ENCODE measurements at regions not wholly inside any gene's neighbourhood (a gene's known extent, or its start where the extent isn't known, plus 50 kb on each side); places are given as distances from the start of the nearest gene placed in this dataset.

DNA sequence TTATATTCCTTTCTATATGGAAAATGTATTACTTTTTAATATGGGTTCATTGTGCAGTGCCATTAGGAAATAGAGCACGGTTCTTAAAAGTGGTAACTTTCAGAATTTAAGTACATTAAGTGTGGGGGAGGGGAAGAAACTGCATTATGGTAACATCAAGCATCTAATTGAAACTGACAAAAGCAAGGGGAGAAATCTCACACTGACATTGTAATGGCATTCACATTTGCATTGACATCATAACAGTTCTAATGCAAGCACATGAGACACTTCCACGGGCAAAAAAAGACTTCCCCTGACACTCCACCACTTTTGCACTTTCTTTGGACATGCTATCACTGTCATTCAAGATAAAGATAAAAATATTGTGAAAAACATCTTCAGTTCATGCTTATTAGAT, 431.3 kb upstream of the SMIM21 start:
- ATAC-seq (no peak), DNase-seq (no peak)
- Histone ChIP-seq H3K27ac (no peak overlapping the region), H3K27me3 (no peaks in the 10 kb centered on the region), H3K4me1 (no peaks in the 10 kb centered on the region), H3K36me3 (no peaks in the 10 kb centered on the region), H3K9me3 (no peaks in the 10 kb centered on the region), H3K4me3 (no peak overlapping the region)
- in situ Hi-C loops (cut with MboI; ENCODE audit: low sequenced_read_pairs in 4 of 4) (no loop called here), intact Hi-C loops (cut with DNase I; ENCODE audit: low total_unique reads) (no loop called here)
- TF ChIP-seq, protein P1, sequence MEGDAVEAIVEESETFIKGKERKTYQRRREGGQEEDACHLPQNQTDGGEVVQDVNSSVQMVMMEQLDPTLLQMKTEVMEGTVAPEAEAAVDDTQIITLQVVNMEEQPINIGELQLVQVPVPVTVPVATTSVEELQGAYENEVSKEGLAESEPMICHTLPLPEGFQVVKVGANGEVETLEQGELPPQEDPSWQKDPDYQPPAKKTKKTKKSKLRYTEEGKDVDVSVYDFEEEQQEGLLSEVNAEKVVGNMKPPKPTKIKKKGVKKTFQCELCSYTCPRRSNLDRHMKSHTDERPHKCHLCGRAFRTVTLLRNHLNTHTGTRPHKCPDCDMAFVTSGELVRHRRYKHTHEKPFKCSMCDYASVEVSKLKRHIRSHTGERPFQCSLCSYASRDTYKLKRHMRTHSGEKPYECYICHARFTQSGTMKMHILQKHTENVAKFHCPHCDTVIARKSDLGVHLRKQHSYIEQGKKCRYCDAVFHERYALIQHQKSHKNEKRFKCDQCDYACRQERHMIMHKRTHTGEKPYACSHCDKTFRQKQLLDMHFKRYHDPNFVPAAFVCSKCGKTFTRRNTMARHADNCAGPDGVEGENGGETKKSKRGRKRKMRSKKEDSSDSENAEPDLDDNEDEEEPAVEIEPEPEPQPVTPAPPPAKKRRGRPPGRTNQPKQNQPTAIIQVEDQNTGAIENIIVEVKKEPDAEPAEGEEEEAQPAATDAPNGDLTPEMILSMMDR (IDR thresholded peaks at IDR 0.05 in 4 of 5, conservative IDR thresholded peaks at IDR 0.05 in 1 of 5), result no peak
- TF ChIP-seq POLR2A (IDR thresholded peaks at IDR 0.05), result no peak

DNA sequence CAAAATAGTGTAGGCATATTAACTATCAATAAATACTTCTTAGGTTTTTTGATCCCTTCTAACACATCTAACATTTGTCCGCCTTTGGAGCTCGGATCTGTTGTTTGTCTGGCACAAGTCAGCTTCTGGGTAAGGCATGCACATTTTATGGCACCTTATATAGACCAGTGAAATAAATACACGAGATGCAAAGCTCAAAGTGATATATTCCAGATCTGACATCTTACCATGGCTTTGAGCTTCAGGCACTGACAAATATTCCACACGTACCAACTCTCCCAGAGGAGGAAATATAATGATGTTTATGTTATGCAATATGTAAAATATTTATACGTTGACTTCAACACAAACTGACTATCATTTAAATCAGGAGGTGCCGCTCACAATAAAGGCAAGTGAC, 430.1 kb upstream of the SMIM21 start:
- intact Hi-C loops (cut with DNase I; ENCODE audit: low total_unique reads) (no loop called here), in situ Hi-C loops (cut with MboI; ENCODE audit: low sequenced_read_pairs in 4 of 4) (no loop called here)
- Histone ChIP-seq H3K4me3 (no peak overlapping the region), H3K36me3 (no peaks in the 10 kb centered on the region), H3K9me3 (no peaks in the 10 kb centered on the region), H3K27ac (no peak overlapping the region), H3K4me1 (no peaks in the 10 kb centered on the region), H3K27me3 (no peaks in the 10 kb centered on the region)
- DNase-seq (no peak), ATAC-seq (no peak)
- TF ChIP-seq POLR2A (IDR thresholded peaks at IDR 0.05), result no peak
- TF ChIP-seq, protein P1 (IDR thresholded peaks at IDR 0.05 in 4 of 5, conservative IDR thresholded peaks at IDR 0.05 in 1 of 5), result no peak

DNA sequence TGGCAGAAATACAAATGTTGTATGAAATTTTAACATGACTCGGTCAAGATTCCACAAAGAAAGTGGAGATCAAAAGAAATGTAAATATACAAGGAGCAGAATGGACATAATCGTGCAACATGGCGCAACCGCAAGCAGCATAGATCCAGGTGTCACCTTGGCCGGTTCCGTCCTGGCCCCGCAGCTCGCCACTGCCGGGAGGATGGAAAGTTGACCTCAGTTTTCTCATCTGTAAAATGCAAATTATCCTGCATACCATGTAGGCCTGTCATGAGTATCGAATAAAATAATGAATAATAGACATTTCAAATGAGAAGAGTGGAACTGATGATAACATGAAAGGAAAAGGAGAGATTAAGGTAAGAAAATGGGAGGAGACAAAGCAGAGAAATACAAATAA, 427.3 kb upstream of the SMIM21 start:
- ATAC-seq (no peak), DNase-seq (no peak)
- Histone ChIP-seq H3K36me3 (no peaks in the 10 kb centered on the region), H3K9me3 (no peaks in the 10 kb centered on the region), H3K4me3 (no peak overlapping the region), H3K4me1 (no peaks in the 10 kb centered on the region), H3K27me3 (no peaks in the 10 kb centered on the region), H3K27ac (no peak overlapping the region)
- no peak for TF ChIP-seq POLR2A (IDR thresholded peaks at IDR 0.05)
- TF ChIP-seq, protein P1 (IDR thresholded peaks at IDR 0.05 in 4 of 5, conservative IDR thresholded peaks at IDR 0.05 in 1 of 5), result no peak
- intact Hi-C loops (cut with DNase I; ENCODE audit: low total_unique reads), result no loop called here
- in situ Hi-C loops (cut with MboI; ENCODE audit: low sequenced_read_pairs in 4 of 4), result no loop called here

DNA sequence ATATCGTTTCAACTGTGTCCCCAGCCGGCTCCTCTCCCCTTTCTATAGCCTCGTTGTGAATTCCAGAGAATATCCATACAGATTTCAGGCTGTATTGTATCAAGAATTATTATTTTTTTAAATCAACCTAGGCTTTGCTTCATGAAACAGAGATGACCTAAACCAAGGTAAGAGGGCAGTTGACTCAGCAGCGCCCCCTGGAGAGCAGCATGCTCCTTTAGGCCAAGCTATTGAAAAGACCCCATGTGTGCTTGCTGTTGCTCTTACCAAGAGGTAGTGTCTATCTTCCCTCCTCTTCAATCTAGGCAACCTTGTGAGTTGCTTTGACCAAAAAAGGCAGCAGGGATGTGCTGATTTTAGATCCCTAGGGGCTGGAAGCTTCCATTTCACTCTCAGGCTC, 426.7 kb upstream of the SMIM21 start:
- in situ Hi-C loops (cut with MboI; ENCODE audit: low sequenced_read_pairs in 4 of 4), result no loop called here
- TF ChIP-seq, protein P1 (IDR thresholded peaks at IDR 0.05 in 4 of 5, conservative IDR thresholded peaks at IDR 0.05 in 1 of 5), result no peak
- TF ChIP-seq POLR2A (IDR thresholded peaks at IDR 0.05), result no peak
- no peak for DNase-seq
- no peak overlapping the region for H3K27ac ChIP-seq
- no peaks in the 10 kb centered on the region for H3K36me3 ChIP-seq
- no peak for ATAC-seq
- H3K9me3 ChIP-seq, result no peaks in the 10 kb centered on the region
- no peak overlapping the region for H3K4me3 ChIP-seq
- H3K27me3 ChIP-seq, result no peaks in the 10 kb centered on the region
- no peaks in the 10 kb centered on the region for H3K4me1 ChIP-seq
- intact Hi-C loops (cut with DNase I; ENCODE audit: low total_unique reads), result no loop called here

DNA sequence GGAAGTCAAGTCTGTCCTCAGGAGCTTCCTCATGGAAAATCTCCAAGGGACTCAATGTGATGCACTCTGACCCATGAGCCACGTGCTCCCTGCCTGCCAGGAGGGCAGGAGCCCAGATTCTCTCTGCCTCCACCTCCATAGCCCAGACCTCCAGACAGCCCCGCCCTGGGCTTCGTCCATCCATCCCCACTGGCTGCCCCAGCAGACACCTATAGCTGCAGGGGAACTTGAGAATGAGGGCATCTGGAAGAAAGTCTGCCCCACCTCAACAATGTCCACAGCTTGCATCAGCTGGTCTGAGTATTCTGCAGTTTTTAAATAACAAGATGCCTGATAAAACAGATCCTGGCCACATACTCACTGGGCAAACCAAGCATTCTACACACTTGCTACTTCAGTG, 418.8 kb upstream of the SMIM21 start:
- intact Hi-C loops (cut with DNase I; ENCODE audit: low total_unique reads), result no loop called here
- Histone ChIP-seq H3K27ac (no peak overlapping the region), H3K9me3 (no peaks in the 10 kb centered on the region), H3K36me3 (no peaks in the 10 kb centered on the region), H3K4me3 (no peak overlapping the region), H3K4me1 (no peaks in the 10 kb centered on the region), H3K27me3 (no peaks in the 10 kb centered on the region)
- DNase-seq, result no peak
- ATAC-seq, result no peak
- TF ChIP-seq POLR2A (IDR thresholded peaks at IDR 0.05), result no peak
- TF ChIP-seq, protein P1 (IDR thresholded peaks at IDR 0.05 in 4 of 5, conservative IDR thresholded peaks at IDR 0.05 in 1 of 5), result no peak
- in situ Hi-C loops (cut with MboI; ENCODE audit: low sequenced_read_pairs in 4 of 4), result no loop called here
